ENCODE measurements at regions not wholly inside any gene's neighbourhood (a gene's known extent, or its start where the extent isn't known, plus 50 kb on each side); places are given as distances from the start of the nearest gene placed in this dataset.

GRCh38 chr1:222046684-222047263 is 304.9 kb upstream of the DUSP10 start:
- DNase-seq (ENCODE audit: low spot score): no peak
- TF ChIP-seq CTCF (IDR thresholded peaks at IDR 0.05; ENCODE audit: extremely low read depth, missing control alignments): no peak

- TF ChIP-seq CTCF (IDR thresholded peaks at IDR 0.05; ENCODE audit: extremely low read depth, missing control alignments): no peak
- DNase-seq (ENCODE audit: low spot score): no peak
Measured at GRCh38 chr1:222045786-222046185, 303.9 kb upstream of the DUSP10 start.

DNA sequence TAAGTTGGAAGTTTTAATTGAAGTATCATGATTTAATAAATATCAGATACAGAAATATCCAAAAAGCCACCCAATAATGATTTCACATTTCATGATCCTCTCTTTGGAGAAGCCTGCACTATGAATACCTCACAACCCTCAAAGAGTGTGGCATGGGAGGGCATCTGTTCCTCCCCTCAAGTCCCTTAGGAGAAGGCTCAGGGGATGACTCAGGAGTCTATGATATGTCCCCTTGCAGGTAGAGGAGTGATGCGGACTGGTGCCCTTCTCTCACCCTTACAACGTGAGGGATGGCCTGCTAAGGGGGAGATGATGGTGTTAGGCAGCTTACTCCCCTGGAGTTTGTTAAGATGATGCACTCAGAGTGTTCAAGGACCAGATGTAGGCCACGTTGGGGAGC is 303.3 kb upstream of the DUSP10 start:
- TF ChIP-seq CTCF (IDR thresholded peaks at IDR 0.05; ENCODE audit: extremely low read depth, missing control alignments): no peak
- DNase-seq (ENCODE audit: low spot score): no peak

DNA sequence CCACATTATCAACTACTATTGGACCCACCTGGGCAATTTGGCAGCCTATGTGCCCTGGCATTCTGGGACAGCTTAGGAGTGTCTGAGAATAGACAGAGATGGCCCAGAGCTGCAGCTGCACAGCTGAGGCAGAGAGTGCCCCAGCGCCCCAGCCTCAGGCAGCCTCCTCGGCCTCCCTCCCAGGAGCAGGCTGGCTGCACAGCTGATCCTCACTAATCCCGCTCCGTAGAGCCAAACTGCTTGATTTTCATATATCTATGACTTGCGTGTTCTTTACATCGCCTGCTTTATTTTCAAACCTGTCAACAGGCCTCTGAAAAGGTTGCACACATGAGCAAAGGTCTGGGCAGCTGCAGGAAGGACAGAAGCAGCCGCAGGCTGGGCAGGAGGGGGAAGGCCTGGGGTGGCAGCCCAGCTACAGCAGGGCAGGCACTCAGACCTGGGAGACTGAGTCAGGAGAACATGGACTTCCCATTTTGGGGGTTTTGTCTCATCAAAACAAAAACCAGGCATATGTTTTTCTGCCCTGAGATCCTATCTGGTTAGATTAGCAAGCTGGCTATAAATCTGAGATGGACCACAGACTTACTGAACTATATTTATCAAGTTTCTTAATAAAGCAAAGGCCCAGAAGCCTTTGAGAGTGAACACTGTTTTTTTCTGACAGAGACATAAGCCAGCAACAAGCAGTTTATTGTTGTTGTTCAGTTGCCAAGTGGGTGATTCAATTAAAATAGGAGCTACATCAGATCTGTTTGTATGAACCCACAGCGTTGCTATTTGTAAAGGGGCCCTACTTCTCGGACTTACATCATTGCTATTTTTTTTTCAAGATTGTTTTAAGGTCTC is 301.8 kb upstream of the DUSP10 start:
- TF ChIP-seq CTCF (IDR thresholded peaks at IDR 0.05; ENCODE audit: extremely low read depth, missing control alignments): no peak
- no peak for DNase-seq (ENCODE audit: low spot score)

GRCh38 chr1:222042120-222042519 is 300.2 kb upstream of the DUSP10 start:
- TF ChIP-seq CTCF (IDR thresholded peaks at IDR 0.05; ENCODE audit: extremely low read depth, missing control alignments): no peak
- DNase-seq (ENCODE audit: low spot score): no peak

DNA sequence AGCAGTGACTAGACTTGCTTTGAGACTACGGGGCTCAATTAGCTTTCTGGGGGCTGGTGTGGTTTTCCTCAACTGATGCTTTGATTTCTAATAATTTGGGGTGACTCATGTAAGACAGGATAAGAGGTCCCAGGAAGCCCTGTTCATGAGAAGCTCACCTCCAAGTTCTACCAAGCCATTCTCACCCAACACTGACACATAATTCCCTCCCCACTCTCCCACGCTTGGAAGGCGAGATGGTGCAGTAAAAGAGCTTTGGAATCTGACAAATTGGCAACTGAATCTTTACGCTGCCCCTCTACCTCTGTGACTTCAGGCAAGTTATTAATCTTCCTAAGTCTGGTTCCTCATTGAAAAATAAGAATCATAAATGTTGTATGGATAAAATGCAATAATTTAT is 299.1 kb upstream of the DUSP10 start:
- no peak for DNase-seq (ENCODE audit: low spot score)
- TF ChIP-seq CTCF (IDR thresholded peaks at IDR 0.05; ENCODE audit: extremely low read depth, missing control alignments): no peak

DNA sequence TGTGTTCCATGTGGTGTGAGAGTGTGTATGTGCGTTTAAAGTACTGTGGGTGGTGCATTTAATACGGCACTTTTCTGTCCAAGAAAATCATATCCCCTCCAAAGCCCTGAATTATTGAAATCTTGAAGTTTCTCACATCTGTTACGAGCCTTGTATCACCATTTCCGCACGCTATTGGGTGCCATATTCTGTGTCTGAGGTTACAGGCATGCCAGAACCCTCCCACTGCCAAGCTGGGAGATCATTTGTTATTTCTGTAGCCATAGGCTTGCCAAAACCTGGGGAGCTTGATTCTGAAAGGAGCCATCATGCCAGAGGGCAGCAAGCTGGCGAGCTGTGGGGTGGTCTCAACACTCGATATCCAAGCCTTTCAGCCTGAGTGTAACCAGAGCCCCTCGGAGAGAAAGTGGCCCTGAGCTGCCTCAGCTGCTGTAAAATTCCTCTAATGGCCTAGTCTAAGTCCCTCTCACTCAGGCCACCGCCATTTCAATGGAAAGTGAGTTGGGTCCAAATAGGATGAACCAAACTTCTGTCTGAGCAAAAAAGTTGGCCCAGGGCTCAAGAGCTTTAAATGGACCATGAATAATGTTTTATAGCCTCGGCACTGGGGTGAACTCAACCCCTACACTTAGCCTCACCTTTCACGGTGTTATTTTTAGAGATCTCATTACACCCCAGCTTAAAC is 298.4 kb upstream of the DUSP10 start:
- no peak for DNase-seq (ENCODE audit: low spot score)
- no peak for TF ChIP-seq CTCF (IDR thresholded peaks at IDR 0.05; ENCODE audit: extremely low read depth, missing control alignments)

Data from GM20000 (cell line).